ENCODE measurements at regions not wholly inside any gene's neighbourhood (a gene's known extent, or its start where the extent isn't known, plus 50 kb on each side); places are given as distances from the start of the nearest gene placed in this dataset.

DNA sequence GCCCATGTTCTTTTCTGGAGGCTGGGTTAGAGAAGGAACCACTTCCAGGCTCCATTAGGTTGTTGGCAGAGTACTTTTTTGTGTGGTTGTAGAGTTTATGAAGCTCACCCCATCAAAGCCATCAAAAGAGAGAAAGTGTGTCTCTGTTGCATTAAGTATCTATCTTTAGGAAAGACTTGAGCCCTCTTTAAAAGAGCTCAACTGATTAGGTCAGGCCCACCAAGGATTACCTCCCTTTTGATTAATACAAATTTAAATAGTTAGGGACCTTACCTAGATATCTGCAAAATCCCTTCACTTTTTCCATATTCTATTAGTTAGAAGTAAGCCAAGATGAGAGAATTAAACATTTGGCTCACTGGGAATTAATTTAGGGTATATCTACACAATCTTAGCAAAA is 460.4 kb downstream of the PPARGC1A start:
- TF ChIP-seq, protein P1, sequence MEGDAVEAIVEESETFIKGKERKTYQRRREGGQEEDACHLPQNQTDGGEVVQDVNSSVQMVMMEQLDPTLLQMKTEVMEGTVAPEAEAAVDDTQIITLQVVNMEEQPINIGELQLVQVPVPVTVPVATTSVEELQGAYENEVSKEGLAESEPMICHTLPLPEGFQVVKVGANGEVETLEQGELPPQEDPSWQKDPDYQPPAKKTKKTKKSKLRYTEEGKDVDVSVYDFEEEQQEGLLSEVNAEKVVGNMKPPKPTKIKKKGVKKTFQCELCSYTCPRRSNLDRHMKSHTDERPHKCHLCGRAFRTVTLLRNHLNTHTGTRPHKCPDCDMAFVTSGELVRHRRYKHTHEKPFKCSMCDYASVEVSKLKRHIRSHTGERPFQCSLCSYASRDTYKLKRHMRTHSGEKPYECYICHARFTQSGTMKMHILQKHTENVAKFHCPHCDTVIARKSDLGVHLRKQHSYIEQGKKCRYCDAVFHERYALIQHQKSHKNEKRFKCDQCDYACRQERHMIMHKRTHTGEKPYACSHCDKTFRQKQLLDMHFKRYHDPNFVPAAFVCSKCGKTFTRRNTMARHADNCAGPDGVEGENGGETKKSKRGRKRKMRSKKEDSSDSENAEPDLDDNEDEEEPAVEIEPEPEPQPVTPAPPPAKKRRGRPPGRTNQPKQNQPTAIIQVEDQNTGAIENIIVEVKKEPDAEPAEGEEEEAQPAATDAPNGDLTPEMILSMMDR (IDR thresholded peaks at IDR 0.05) = no peak
- TF ChIP-seq POLR2A (IDR thresholded peaks at IDR 0.05) = no peak
- TF ChIP-seq POLR2AphosphoS5 (IDR thresholded peaks at IDR 0.05) = no peak
- TF ChIP-seq EP300 (IDR thresholded peaks at IDR 0.05; ENCODE audit: low read depth) = no peak

Data from transverse colon (tissue), 4 donors.